ENCODE measurements at regions not wholly inside any gene's neighbourhood (a gene's known extent, or its start where the extent isn't known, plus 50 kb on each side); places are given as distances from the start of the nearest gene placed in this dataset.

DNA sequence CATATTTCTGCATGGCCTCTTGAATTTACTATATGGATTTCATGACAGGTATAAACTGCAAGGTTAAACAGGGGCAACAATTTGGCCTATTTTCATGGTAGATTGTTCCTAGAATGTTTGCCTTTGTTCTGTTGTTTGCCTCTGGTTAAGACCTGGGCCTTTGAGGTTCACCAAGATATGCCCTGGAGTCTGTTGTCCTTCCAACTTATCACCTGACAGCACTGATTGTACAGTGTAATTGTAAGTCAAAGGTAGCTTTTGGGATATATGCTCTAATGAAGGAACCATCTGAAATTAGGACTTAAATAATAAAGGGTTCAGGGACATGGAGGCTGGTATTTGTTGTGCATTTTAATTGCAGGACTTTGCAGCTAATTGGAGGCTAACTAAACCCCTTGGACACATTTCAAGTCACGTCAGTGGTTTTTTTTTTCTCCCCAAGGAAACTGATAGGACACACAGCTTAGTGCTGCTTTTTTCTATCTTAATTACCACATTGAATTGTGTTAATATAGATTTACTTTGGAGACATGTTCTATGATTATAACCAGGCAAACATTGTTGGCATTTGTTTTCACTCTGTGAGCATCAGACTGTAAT, 771.2 kb upstream of the LINC00305 start:
- no peak for TF ChIP-seq EP300 (conservative IDR thresholded peaks at IDR 0.05; ENCODE audit: poor library complexity, severe bottlenecking)
- TF ChIP-seq, protein P1, sequence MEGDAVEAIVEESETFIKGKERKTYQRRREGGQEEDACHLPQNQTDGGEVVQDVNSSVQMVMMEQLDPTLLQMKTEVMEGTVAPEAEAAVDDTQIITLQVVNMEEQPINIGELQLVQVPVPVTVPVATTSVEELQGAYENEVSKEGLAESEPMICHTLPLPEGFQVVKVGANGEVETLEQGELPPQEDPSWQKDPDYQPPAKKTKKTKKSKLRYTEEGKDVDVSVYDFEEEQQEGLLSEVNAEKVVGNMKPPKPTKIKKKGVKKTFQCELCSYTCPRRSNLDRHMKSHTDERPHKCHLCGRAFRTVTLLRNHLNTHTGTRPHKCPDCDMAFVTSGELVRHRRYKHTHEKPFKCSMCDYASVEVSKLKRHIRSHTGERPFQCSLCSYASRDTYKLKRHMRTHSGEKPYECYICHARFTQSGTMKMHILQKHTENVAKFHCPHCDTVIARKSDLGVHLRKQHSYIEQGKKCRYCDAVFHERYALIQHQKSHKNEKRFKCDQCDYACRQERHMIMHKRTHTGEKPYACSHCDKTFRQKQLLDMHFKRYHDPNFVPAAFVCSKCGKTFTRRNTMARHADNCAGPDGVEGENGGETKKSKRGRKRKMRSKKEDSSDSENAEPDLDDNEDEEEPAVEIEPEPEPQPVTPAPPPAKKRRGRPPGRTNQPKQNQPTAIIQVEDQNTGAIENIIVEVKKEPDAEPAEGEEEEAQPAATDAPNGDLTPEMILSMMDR (IDR thresholded peaks at IDR 0.05; ENCODE audit: poor library complexity, severe bottlenecking) = no peak

Measured in neural cell (in vitro differentiated cells).